Keratinocyte (primary cell): ENCODE measurements at regions not wholly inside any gene's neighbourhood (a gene's known extent, or its start where the extent isn't known, plus 50 kb on each side); places are given as distances from the start of the nearest gene placed in this dataset.

Source experiments
- CTCF ChIP-seq, 3 experiments: IDR thresholded peaks in 1 of 3; conservative IDR thresholded peaks in 1 of 3; optimal IDR thresholded peaks in 1 of 3; 2 replicates in 2 of 3; 3 replicates in 1 of 3; pipeline versions ENCODE3 to v1.5.1; 2011; ENCODE audit warnings: low read length in 3 of 3, mild to moderate bottlenecking in 3 of 3, moderate library complexity in 2 of 3, control low read depth in 1 of 3, inconsistent platforms in 1 of 3; ENCODE audit not compliant: insufficient read depth in 2 of 3; ENCODE audit errors: extremely low read depth in 1 of 3
- EZH2 ChIP-seq: IDR thresholded peaks from one replicate; pipeline ENCODE4 v1.6.1; 2012; ENCODE audit warnings: inconsistent platforms, mild to moderate bottlenecking, low read length, moderate library complexity

DNA sequence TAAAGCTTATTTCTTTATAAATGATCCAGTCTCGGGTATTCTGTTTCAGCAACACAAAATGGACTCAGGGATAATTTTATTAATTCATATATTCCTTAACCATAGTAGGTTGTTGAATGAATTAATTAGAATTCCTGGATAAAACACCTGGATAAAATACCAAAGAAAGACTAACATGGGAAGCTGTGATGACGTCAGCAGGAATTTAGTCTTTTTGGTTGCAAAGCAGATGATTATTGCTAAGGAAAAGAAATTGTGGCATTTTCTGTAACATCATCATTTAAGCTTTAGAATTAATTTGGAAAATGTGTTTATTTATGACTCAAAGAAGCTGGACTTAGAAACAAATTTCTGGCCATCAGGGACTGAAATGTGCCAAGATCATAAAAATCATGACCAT lies 228.3 kb upstream of the ZBTB20 start:
- TF ChIP-seq CTCF (optimal IDR thresholded peaks at IDR 0.05 in 1 of 3, IDR thresholded peaks at IDR 0.05 in 1 of 3, conservative IDR thresholded peaks at IDR 0.05 in 1 of 3; ENCODE audit: extremely low read depth in 1 of 3, insufficient read depth in 2 of 3, low read length in 3 of 3) (no peak), EZH2 (no peak)
